Ishikawa (cell line): ENCODE measurements at regions not wholly inside any gene's neighbourhood (a gene's known extent, or its start where the extent isn't known, plus 50 kb on each side); places are given as distances from the start of the nearest gene placed in this dataset.

Source experiments
- CEBPB ChIP-seq: IDR thresholded peaks from 2 replicates; pipeline ENCODE4 v1.6.1; 2012
- CREB1 ChIP-seq: IDR thresholded peaks from 2 replicates; pipeline ENCODE4 v1.6.1; 2012; ENCODE audit warnings: low read depth
- EGR1 ChIP-seq: IDR thresholded peaks from 2 replicates; pipeline ENCODE4 v1.6.1; 2012
- EP300 ChIP-seq: IDR thresholded peaks from 2 replicates; pipeline ENCODE4 v1.6.1; 2012; ENCODE audit warnings: borderline replicate concordance
- FOXM1 ChIP-seq: IDR thresholded peaks from 2 replicates; pipeline ENCODE4 v1.6.1; 2012; ENCODE audit warnings: low read depth, borderline replicate concordance
- MAX ChIP-seq: IDR thresholded peaks from 2 replicates; pipeline ENCODE4 v1.6.1; 2012
- NFIC ChIP-seq: IDR thresholded peaks from 2 replicates; pipeline ENCODE4 v1.6.1; 2012
- RAD21 ChIP-seq: IDR thresholded peaks from 2 replicates; pipeline ENCODE4 v1.6.1; 2012; ENCODE audit warnings: low read depth
- REST ChIP-seq: IDR thresholded peaks from 2 replicates; pipeline ENCODE4 v1.6.1; 2012; ENCODE audit warnings: low read depth, mild to moderate bottlenecking
- TAF1 ChIP-seq: IDR thresholded peaks from 2 replicates; pipeline ENCODE4 v1.6.1; 2012; ENCODE audit warnings: low read depth, mild to moderate bottlenecking
- TCF12 ChIP-seq: IDR thresholded peaks from 2 replicates; pipeline ENCODE4 v1.6.1; 2012; ENCODE audit warnings: low read depth
- TEAD4 ChIP-seq: IDR thresholded peaks from 2 replicates; pipeline ENCODE4 v1.6.1; 2012
- USF1 ChIP-seq: IDR thresholded peaks from 2 replicates; pipeline ENCODE4 v1.6.1; 2012
- YY1 ChIP-seq: IDR thresholded peaks from 2 replicates; pipeline ENCODE4 v1.6.1; 2012; ENCODE audit warnings: low read depth
- ZBTB7A ChIP-seq: IDR thresholded peaks from 2 replicates; pipeline ENCODE4 v1.6.1; 2012; ENCODE audit warnings: low read depth

- TF ChIP-seq USF1 (no peak), TAF1 (no peak), MAX (no peak), EGR1 (no peak), TEAD4 (no peak), EP300 (no peak), ZBTB7A (no peak), TCF12 (no peak), RAD21 (no peak), FOXM1 (no peak), NFIC (no peak), CREB1 (no peak), YY1 (no peak), REST (no peak), CEBPB (no peak)
Observed at GRCh38 chr2:147327613-147328012, 517.2 kb upstream of the ACVR2A start.

- TF ChIP-seq RAD21: no peak
- TF ChIP-seq FOXM1: no peak
- no peak for TF ChIP-seq TCF12
- no peak for TF ChIP-seq CREB1
- TF ChIP-seq TAF1: no peak
- TF ChIP-seq ZBTB7A: no peak
- TF ChIP-seq EGR1: no peak
- no peak for TF ChIP-seq USF1
- no peak for TF ChIP-seq CEBPB
- TF ChIP-seq YY1: no peak
- no peak for TF ChIP-seq TEAD4
- TF ChIP-seq NFIC: no peak
- no peak for TF ChIP-seq REST
- TF ChIP-seq EP300: no peak
Observed at GRCh38 chr2:147325990-147326389, 518.8 kb upstream of the ACVR2A start.

GRCh38 chr2:147320146-147320545 is 524.7 kb upstream of the ACVR2A start:
- TF ChIP-seq YY1 (no peak), ZBTB7A (no peak), FOXM1 (no peak), NFIC (no peak), USF1 (no peak), CEBPB (no peak), EP300 (no peak), TAF1 (no peak), CREB1 (no peak), REST (no peak), EGR1 (no peak), TCF12 (no peak), TEAD4 (no peak), RAD21 (no peak), MAX (no peak)

GRCh38 chr2:147311058-147311430 is 533.8 kb upstream of the ACVR2A start:
- TF ChIP-seq TAF1: no peak
- TF ChIP-seq EGR1: no peak
- no peak for TF ChIP-seq EP300
- no peak for TF ChIP-seq TCF12
- TF ChIP-seq YY1: no peak
- TF ChIP-seq FOXM1: no peak
- no peak for TF ChIP-seq MAX
